ENCODE measurements at regions not wholly inside any gene's neighbourhood (a gene's known extent, or its start where the extent isn't known, plus 50 kb on each side); places are given as distances from the start of the nearest gene placed in this dataset.

GRCh38 chr18:72261590-72261989, 282.6 kb downstream of the CBLN2 start:
- TF ChIP-seq CTCF (IDR thresholded peaks at IDR 0.05) (no peak), EZH2 (IDR thresholded peaks at IDR 0.05) (no peak)
